SU-DHL-6 (cell line): ENCODE measurements at regions not wholly inside any gene's neighbourhood (a gene's known extent, or its start where the extent isn't known, plus 50 kb on each side); places are given as distances from the start of the nearest gene placed in this dataset.
"Not testable (repeated sequence)": the region's sequence is repeated elsewhere in the genome, so short reads cannot be mapped to it uniquely, and the experiment has no call there.

Experiments
- H2AFZ ChIP-seq: fragments of 200-600 bp; sonication (generic); 2 replicates; pipeline ENCODE4 v1.6.1; 2014; ENCODE audit warnings: low read depth, mild to moderate bottlenecking, moderate library complexity, mixed read lengths, antibody characterized with exemption, low read length; ENCODE audit not compliant: severe bottlenecking
- H3F3A ChIP-seq: fragments of 200-600 bp; shearing (Covaris generic); 2 replicates; pipeline ENCODE4 v1.6.0; 2016; ENCODE audit warnings: antibody characterized with exemption, mild to moderate bottlenecking; ENCODE audit not compliant: insufficient read depth
- H3K27ac ChIP-seq: fragments of 200-600 bp; sonication (generic); 2 replicates; pipeline ENCODE4 v1.5.1; 2016; ENCODE audit warnings: low read depth, mild to moderate bottlenecking, low read length, moderate library complexity, mixed read lengths
- H3K27me3 ChIP-seq: fragments of 200-600 bp; sonication (generic), shearing (Covaris generic); 2 replicates; pipeline ENCODE4 v1.6.0; 2014; ENCODE audit warnings: mild to moderate bottlenecking, low read length
- H3K36me3 ChIP-seq: fragments of 200-600 bp; sonication (generic); 2 replicates; pipeline ENCODE4 v1.6.1; 2014; ENCODE audit warnings: mild to moderate bottlenecking, low read length, mixed read lengths
- H3K4me2 ChIP-seq: fragments of 300-600, 200-600 bp; shearing (Covaris generic), sonication (generic); 2 replicates; pipeline ENCODE4 v1.6.0; 2014; ENCODE audit warnings: low read length, low read depth, mild to moderate bottlenecking; ENCODE audit not compliant: poor library complexity, severe bottlenecking
- H3K4me3 ChIP-seq: fragments of 200-600 bp; sonication (generic); 2 replicates; pipeline ENCODE4 v1.5.1; 2014; ENCODE audit warnings: antibody characterized with exemption, low read length, mild to moderate bottlenecking, mixed read lengths; ENCODE audit not compliant: insufficient read depth, poor library complexity, severe bottlenecking
- H3K79me2 ChIP-seq: fragments of 200-600 bp; sonication (generic); 2 replicates; pipeline ENCODE4 v1.6.1; 2014; ENCODE audit warnings: mild to moderate bottlenecking, low read length, moderate library complexity; ENCODE audit not compliant: insufficient read depth
- H3K9ac ChIP-seq: fragments of 200-600 bp; sonication (generic); 2 replicates; pipeline ENCODE4 v1.7.0; 2014; ENCODE audit warnings: mild to moderate bottlenecking, low read length
- H3K9me2 ChIP-seq: fragments of 200-600 bp; sonication (generic); replicated peaks from 2 replicates; pipeline ENCODE4 v1.6.1; 2014; ENCODE audit warnings: low read length; ENCODE audit not compliant: insufficient read depth
- H3K9me3 ChIP-seq: fragments of 200-600 bp; sonication (generic); 2 replicates; pipeline ENCODE4 v1.6.1; 2014; ENCODE audit warnings: low read length, mixed read lengths; ENCODE audit not compliant: insufficient read depth
- H4K20me1 ChIP-seq: fragments of 200-600 bp; sonication (generic); 2 replicates; pipeline ENCODE4 v1.6.1; 2014; ENCODE audit warnings: low read depth, mild to moderate bottlenecking, antibody characterized with exemption, low read length, moderate library complexity, mixed read lengths
- EZH2phosphoT487 ChIP-seq: fragments of 200-600 bp; sonication (generic), shearing (Covaris generic); conservative IDR thresholded peaks from 2 replicates; pipeline ENCODE4 v1.6.1; 2018; ENCODE audit warnings: mild to moderate bottlenecking, antibody characterized with exemption, low read length, moderate library complexity, mixed read lengths
- TF ChIP-seq, protein P1 (sequence below): fragments of 200-600 bp; sonication (generic); IDR thresholded peaks from one replicate; pipeline ENCODE4 v1.5.1; 2017; ENCODE audit warnings: antibody characterized with exemption, mild to moderate bottlenecking, low read length, moderate library complexity; ENCODE audit not compliant: insufficient read depth, poor library complexity, severe bottlenecking

- no peak overlapping the region for H3K27ac ChIP-seq
- no peaks in the 10 kb centered on the region for H4K20me1 ChIP-seq
- no peak overlapping the region for H3K4me2 ChIP-seq
- no peaks in the 10 kb centered on the region; the same call in 1 of the 2 replicates for H3F3A ChIP-seq
- no peak overlapping the region for H3K4me3 ChIP-seq
- H3K27me3 ChIP-seq: no peaks in the 10 kb centered on the region
- no peaks in the 10 kb centered on the region for H3K9me3 ChIP-seq
- no peaks in the 10 kb centered on the region for H3K79me2 ChIP-seq
- no peak overlapping the region for H3K9ac ChIP-seq
- H2AFZ ChIP-seq: no peak overlapping the region
- TF ChIP-seq, protein P1, sequence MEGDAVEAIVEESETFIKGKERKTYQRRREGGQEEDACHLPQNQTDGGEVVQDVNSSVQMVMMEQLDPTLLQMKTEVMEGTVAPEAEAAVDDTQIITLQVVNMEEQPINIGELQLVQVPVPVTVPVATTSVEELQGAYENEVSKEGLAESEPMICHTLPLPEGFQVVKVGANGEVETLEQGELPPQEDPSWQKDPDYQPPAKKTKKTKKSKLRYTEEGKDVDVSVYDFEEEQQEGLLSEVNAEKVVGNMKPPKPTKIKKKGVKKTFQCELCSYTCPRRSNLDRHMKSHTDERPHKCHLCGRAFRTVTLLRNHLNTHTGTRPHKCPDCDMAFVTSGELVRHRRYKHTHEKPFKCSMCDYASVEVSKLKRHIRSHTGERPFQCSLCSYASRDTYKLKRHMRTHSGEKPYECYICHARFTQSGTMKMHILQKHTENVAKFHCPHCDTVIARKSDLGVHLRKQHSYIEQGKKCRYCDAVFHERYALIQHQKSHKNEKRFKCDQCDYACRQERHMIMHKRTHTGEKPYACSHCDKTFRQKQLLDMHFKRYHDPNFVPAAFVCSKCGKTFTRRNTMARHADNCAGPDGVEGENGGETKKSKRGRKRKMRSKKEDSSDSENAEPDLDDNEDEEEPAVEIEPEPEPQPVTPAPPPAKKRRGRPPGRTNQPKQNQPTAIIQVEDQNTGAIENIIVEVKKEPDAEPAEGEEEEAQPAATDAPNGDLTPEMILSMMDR: no peak
- no peak for TF ChIP-seq EZH2phosphoT487
- no peaks in the 10 kb centered on the region for H3K36me3 ChIP-seq
- no peaks in the 10 kb centered on the region for H3K9me2 ChIP-seq
Measured at GRCh38 chrX:5305452-5305851, 923.2 kb downstream of the NLGN4X start.

DNA sequence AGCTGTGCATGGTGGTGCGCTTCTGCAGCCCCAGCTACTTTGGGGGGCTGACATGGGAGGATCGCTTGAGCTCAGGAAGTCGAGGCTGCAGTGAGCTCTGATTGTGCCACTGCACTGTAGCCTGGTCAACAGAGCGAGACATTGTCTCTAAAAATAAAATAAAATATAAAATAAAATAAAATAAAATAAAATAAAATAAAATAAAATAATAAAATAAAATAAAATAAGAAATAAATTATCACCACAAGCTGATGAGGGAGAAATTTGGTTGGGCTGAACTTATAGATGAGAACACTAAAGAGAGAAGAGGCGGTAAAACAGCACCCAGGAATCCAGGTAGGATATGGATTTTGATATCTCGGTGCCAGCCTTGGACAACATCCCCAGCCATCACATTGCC, 933.7 kb downstream of the NLGN4X start:
- H3F3A ChIP-seq: no peaks in the 10 kb centered on the region
- H3K36me3 ChIP-seq: no peaks in the 10 kb centered on the region
- no peaks in the 10 kb centered on the region for H3K9me2 ChIP-seq
- no peak overlapping the region for H3K9ac ChIP-seq
- no peak overlapping the region for H2AFZ ChIP-seq
- no peaks in the 10 kb centered on the region for H3K9me3 ChIP-seq
- TF ChIP-seq EZH2phosphoT487: no peak
- TF ChIP-seq, protein P1: no peak
- no peaks in the 10 kb centered on the region for H3K79me2 ChIP-seq
- H4K20me1 ChIP-seq: no peaks in the 10 kb centered on the region
- no peak overlapping the region for H3K4me2 ChIP-seq
- H3K27ac ChIP-seq: no peak overlapping the region
- no peak overlapping the region for H3K4me3 ChIP-seq
- H3K27me3 ChIP-seq: no peaks in the 10 kb centered on the region

DNA sequence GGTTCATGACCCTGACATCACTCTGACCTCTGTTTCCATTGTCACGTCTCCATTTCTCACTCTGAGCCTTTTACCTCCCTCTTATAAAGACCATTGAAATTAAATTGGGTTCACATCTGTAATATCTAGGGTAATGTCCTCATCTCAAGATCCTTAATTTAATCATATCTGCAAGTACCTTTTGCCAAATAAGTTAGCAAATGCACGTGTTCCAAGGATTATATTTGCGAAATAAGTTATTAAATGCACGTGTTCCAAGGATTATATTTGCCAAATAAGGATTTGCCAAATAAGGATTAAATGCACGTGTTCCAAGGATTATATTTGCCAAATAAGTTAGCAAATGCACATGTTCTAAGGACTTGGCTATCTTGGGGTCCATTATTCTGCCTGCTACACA, 938.0 kb downstream of the NLGN4X start:
- H3K4me2 ChIP-seq: no peak overlapping the region
- TF ChIP-seq, protein P1: no peak
- TF ChIP-seq EZH2phosphoT487: no peak
- no peaks in the 10 kb centered on the region for H3K27me3 ChIP-seq
- no peaks in the 10 kb centered on the region for H4K20me1 ChIP-seq
- no peak overlapping the region for H3K27ac ChIP-seq
- no peak overlapping the region for H3K4me3 ChIP-seq
- no peak overlapping the region for H2AFZ ChIP-seq
- no peaks in the 10 kb centered on the region for H3K9me3 ChIP-seq
- H3K9ac ChIP-seq: no peak overlapping the region
- no peaks in the 10 kb centered on the region for H3K9me2 ChIP-seq
- no peaks in the 10 kb centered on the region for H3F3A ChIP-seq
- H3K79me2 ChIP-seq: no peaks in the 10 kb centered on the region
- no peaks in the 10 kb centered on the region for H3K36me3 ChIP-seq

DNA sequence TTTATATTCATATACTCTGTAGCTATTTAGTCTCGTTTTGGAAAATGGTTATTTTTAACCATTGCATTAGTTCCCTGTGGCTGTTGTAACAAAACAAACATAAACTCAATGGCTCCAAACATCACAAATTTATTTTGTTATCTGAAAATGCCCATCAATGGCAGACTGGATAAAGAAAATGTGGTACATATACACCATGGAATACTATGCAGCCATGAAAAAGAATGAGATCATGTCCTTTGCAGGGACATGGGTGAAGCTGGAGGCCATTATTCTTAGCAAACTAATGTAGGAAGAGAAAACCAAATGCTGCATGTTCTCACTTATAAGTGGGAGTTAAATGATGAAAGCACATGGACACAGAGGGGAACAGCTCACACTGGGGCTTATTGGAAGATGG, 938.7 kb downstream of the NLGN4X start:
- H2AFZ ChIP-seq, H3K9ac ChIP-seq, H3K27ac ChIP-seq, H4K20me1 ChIP-seq, H3K4me2 ChIP-seq, H3F3A ChIP-seq, H3K79me2 ChIP-seq, H3K4me3 ChIP-seq, H3K9me2 ChIP-seq, H3K27me3 ChIP-seq, H3K9me3 ChIP-seq, H3K36me3 ChIP-seq: not testable (repeated sequence)
